GM15510 (cell line): ENCODE measurements at regions not wholly inside any gene's neighbourhood (a gene's known extent, or its start where the extent isn't known, plus 50 kb on each side); places are given as distances from the start of the nearest gene placed in this dataset.

Source experiments
- POLR2A ChIP-seq: IDR thresholded peaks from 3 replicates; pipeline ENCODE4 v1.6.1; 2011; ENCODE audit warnings: borderline replicate concordance; ENCODE audit not compliant: insufficient read length; ENCODE audit errors: extremely low read depth

GRCh38 chr17:71441098-71441497 is 679.7 kb upstream of the SOX9 start:
- no peak for TF ChIP-seq POLR2A

GRCh38 chr17:71444078-71444477 is 676.7 kb upstream of the SOX9 start:
- no peak for TF ChIP-seq POLR2A

DNA sequence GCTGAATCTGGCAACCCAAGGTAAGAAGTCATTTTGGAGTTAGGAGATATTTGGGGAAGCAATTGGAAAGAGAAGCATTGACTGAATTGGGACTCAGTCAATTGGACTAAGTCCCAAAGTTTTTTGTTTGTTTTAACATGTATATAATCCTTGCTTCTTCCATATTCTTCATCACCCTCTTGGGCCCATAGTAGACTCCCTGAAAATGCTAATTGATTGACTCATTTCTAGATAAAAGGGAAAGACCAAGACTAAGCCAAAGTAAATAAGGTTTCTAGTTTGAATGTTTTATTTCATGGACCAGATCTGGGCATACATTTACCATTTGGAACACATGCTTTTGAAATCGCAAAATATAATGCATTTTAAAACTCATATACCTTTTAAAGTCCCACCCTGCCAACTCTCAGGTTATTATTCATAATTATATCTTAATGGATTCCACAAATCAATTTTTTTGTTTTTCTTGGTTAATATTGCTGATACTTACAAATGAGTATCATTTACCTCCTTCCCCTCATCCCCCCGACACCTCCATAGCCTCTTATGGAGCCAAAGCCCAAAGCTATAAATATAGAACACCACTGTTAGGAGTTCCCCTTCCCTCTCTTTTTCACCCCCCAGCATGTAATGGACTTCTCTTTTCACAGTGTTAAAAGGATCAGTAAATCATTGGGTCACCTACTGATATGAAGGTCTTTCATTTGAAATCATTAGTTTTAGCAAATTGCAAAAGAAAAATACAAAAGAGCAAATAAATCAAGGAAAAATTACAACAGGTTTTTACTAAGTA is 674.0 kb upstream of the SOX9 start:
- TF ChIP-seq POLR2A: no peak

GRCh38 chr17:71447644-71448043 is 673.2 kb upstream of the SOX9 start:
- TF ChIP-seq POLR2A: no peak

DNA sequence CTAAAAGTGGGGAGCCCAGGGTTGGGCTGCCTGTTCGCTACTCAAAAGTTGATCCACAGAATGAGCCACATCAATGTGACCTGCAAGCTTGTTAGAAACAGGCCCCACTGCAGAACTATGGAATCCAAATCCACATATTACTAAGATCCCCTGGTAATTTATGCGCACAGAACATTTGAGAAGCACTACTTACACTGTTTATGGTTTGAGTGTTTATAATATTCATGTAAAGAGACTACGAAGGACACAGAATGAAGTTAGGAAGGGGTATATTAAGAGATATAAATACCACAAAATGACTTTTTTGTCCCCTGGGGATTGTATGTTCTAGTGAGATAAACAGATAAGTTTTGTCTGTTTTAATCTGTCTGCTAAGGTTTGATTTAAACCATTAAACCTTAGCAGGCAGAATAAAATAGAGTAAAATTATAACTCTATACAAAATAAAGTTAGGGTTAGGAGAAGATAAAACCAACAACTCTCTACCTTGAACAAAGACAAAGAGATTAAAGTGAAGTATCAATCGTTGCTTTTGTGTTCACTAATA is 666.9 kb upstream of the SOX9 start:
- TF ChIP-seq POLR2A: no peak

DNA sequence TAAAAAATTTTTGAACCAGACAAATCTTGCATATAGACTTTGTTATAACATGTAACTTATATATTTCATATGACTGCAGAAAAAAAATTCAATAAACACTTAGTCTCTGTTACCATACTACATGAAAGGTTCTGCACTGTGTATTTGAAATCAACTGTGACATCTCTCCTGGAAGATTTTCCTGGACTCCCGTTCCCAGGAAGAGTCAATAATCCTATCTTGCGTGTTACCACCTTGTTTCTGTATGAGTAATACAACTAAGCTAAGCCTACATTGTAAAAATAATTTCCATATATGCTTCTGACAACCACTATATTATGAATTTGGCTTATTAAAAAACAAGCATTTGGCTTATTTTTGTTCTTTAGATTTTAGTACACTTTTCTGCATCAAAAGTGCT is 665.6 kb upstream of the SOX9 start:
- TF ChIP-seq POLR2A: no peak

GRCh38 chr17:71458322-71458721 is 662.5 kb upstream of the SOX9 start:
- no peak for TF ChIP-seq POLR2A

DNA sequence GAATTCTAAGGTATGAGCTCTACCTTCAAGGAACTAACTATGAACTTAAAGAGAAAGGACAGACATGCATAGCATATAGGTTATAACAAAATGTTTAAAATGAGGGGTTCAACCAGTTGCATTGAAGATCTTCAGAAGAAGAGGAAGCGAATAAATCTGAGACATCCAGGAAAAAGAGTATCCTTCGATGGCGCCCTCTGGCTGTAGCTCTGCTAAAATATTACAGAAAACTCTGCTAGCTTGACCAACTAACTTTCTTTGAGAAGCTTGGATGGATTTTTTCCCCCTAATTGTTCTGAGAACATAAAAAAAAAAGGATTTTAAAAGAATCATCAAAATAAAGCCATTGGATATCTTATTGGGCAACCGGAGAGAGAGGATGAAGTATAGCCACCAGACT is 659.9 kb upstream of the SOX9 start:
- TF ChIP-seq POLR2A: no peak

DNA sequence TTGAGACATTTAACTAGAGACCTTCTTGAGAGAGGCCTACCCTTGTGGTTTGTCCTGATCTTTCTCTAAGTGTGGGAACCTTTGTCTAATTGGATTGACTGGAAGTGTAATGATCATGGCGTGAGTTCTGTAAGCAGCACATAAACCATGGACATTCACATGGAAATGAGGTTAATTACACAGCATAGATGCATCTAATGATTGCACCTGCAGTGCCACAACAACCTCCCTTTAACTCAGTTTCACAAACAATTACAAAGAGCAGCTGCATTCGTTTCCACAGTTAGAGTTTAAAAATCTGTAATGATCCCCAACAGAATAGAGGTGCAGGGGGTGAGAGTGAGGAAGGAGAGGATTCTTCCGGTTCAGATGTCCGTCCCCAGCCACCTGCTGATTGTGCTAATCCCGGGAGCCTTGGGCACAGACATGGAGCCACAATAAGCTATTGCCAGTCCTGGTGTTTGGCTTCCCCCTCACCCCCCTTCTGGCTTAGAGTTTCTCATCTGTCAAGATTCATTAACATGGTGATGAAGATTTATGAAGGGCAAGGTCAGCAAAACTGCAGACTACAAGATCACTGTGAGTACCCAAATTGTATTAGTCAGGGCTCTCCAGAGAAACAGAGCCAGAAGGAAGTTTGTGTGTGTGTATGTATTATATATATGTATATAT is 659.2 kb upstream of the SOX9 start:
- TF ChIP-seq POLR2A: no peak

DNA sequence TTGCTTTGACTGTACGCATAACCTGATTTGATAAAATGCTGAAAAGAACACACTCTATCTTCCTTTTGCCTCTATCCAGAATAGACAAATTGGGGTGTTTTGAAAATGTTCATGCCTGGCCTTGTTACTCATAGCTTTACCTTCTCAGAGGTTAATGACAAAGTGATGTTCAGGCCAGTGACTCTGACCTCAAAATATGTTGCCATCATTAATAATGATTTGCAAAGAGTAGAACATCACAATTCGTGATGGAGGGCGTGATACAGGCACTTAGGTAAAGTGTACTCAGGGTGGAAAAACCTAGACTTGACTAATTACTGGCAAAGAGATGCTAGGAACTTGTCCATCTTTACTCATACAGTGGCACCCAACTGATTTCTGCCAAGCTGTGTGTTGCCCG is 656.6 kb upstream of the SOX9 start:
- TF ChIP-seq POLR2A: no peak

DNA sequence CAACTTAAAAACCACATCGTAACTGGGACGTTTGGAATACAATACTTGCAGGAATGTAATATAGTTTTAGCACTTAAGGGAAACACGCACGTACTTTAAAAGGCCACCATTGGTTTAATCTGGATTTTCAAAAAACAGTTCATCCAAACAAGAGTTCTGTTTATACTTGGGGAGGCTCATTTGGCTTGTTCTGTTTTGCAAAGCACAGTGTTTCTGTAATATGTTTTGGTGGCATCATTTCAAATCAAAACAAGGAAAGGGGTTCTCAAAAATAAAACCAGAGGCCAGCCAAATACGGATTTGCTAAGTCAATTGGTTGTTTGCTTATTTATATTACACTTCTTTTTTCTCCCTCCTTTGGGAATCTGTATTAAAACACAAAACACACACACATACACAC is 656.1 kb upstream of the SOX9 start:
- TF ChIP-seq POLR2A: no peak

- TF ChIP-seq POLR2A: no peak
Measured at GRCh38 chr17:71467719-71468118, 653.1 kb upstream of the SOX9 start.

GRCh38 chr17:71470062-71470461 is 650.8 kb upstream of the SOX9 start:
- no peak for TF ChIP-seq POLR2A

GRCh38 chr17:71472809-71473789 is 647.7 kb upstream of the SOX9 start:
- no peak for TF ChIP-seq POLR2A

GRCh38 chr17:71477356-71477755 is 643.5 kb upstream of the SOX9 start:
- TF ChIP-seq POLR2A: no peak

- TF ChIP-seq POLR2A: no peak
Measured at GRCh38 chr17:71480099-71480498, 640.7 kb upstream of the SOX9 start.

- TF ChIP-seq POLR2A: no peak
Measured at GRCh38 chr17:71482625-71483024, 638.2 kb upstream of the SOX9 start.
